ENCODE measurements at regions not wholly inside any gene's neighbourhood (a gene's known extent, or its start where the extent isn't known, plus 50 kb on each side); places are given as distances from the start of the nearest gene placed in this dataset.

GRCh38 chr12:124639122-124639806 is 71.9 kb upstream of the NCOR2 start:
- in situ Hi-C loops (cut with MboI; ENCODE audit: low sequenced_read_pairs), result no loop called here
- peaks cover 2% of the 10 kb centered on the region; the same call in 1 of the 2 replicates for H3K4me1 ChIP-seq

GRCh38 chr12:124637581-124637981 is 70.2 kb upstream of the NCOR2 start:
- no peaks in the 10 kb centered on the region for H3K9me3 ChIP-seq
- no peaks in the 10 kb centered on the region for H3K36me3 ChIP-seq (replicated peaks)
- no peak overlapping the region for H3K4me3 ChIP-seq
- H3K4me1 ChIP-seq, result peaks cover 14% of the 10 kb centered on the region
- H3K27me3 ChIP-seq (ENCODE audit: low read depth), result no peaks in the 10 kb centered on the region
- in situ Hi-C loops (cut with MboI; ENCODE audit: low sequenced_read_pairs), result no loop called here
- DNase-seq (ENCODE audit: low spot score in 2 of 2), result no peak

More at GRCh38 chr12:124639122-124639806, 71.9 kb upstream of the NCOR2 start:
- Histone ChIP-seq H3K27me3 (ENCODE audit: low read depth) (no peaks in the 10 kb centered on the region), H3K4me3 (no peak overlapping the region), H3K9me3 (no peaks in the 10 kb centered on the region), H3K36me3 (replicated peaks) (no peaks in the 10 kb centered on the region)
- DNase-seq (ENCODE audit: low spot score in 2 of 2), result no peak

GRCh38 chr12:124637163-124637562 is 69.8 kb upstream of the NCOR2 start:
- H3K36me3 ChIP-seq (replicated peaks), result no peaks in the 10 kb centered on the region
- H3K4me1 ChIP-seq, result peaks cover 19% of the 10 kb centered on the region
- H3K4me3 ChIP-seq, result no peak overlapping the region
- in situ Hi-C loops (cut with MboI; ENCODE audit: low sequenced_read_pairs), result no loop called here
- no peaks in the 10 kb centered on the region for H3K9me3 ChIP-seq
- no peaks in the 10 kb centered on the region for H3K27me3 ChIP-seq (ENCODE audit: low read depth)
- DNase-seq (ENCODE audit: low spot score in 2 of 2), result no peak

- H3K4me1 ChIP-seq, result peaks cover 24% of the 10 kb centered on the region
- H3K4me3 ChIP-seq, result no peak overlapping the region
- H3K9me3 ChIP-seq, result no peaks in the 10 kb centered on the region
- H3K36me3 ChIP-seq (replicated peaks), result no peaks in the 10 kb centered on the region
- in situ Hi-C loops (cut with MboI; ENCODE audit: low sequenced_read_pairs), result no loop called here
- no peaks in the 10 kb centered on the region for H3K27me3 ChIP-seq (ENCODE audit: low read depth)
- peak in 1 of 2 experiments; percentile 51 for DNase-seq (ENCODE audit: low spot score in 2 of 2)
These were observed 68.9 kb upstream of the NCOR2 start for GRCh38 chr12:124636138-124636978.

GRCh38 chr12:124635316-124635715 is 67.9 kb upstream of the NCOR2 start:
- Histone ChIP-seq H3K9me3 (no peaks in the 10 kb centered on the region), H3K4me3 (no peak overlapping the region), H3K36me3 (replicated peaks) (no peaks in the 10 kb centered on the region), H3K4me1 (peaks cover 29% of the 10 kb centered on the region), H3K27me3 (ENCODE audit: low read depth) (no peaks in the 10 kb centered on the region)
- in situ Hi-C loops (cut with MboI; ENCODE audit: low sequenced_read_pairs), result no loop called here
- DNase-seq (ENCODE audit: low spot score in 2 of 2), result no peak

GRCh38 chr12:124633365-124634362 is 66.3 kb upstream of the NCOR2 start:
- in situ Hi-C loops (cut with MboI; ENCODE audit: low sequenced_read_pairs), result no loop called here
- no peaks in the 10 kb centered on the region for H3K27me3 ChIP-seq (ENCODE audit: low read depth)
- no peak overlapping the region for H3K4me3 ChIP-seq
- DNase-seq (ENCODE audit: low spot score in 2 of 2), result no peak
- no peaks in the 10 kb centered on the region for H3K36me3 ChIP-seq (replicated peaks)
- no peaks in the 10 kb centered on the region for H3K9me3 ChIP-seq
- peaks cover 30% of the 10 kb centered on the region for H3K4me1 ChIP-seq

- no peak overlapping the region for H3K4me3 ChIP-seq
These were observed 65.1 kb upstream of the NCOR2 start for GRCh38 chr12:124632519-124632984.

GRCh38 chr12:124631681-124632256 is 64.4 kb upstream of the NCOR2 start:
- Histone ChIP-seq H3K27me3 (ENCODE audit: low read depth) (no peaks in the 10 kb centered on the region), H3K4me3 (no peak overlapping the region), H3K36me3 (replicated peaks) (no peaks in the 10 kb centered on the region), H3K9me3 (no peaks in the 10 kb centered on the region), H3K4me1 (peaks cover 33% of the 10 kb centered on the region)
- no peak for DNase-seq (ENCODE audit: low spot score in 2 of 2)
- in situ Hi-C loops (cut with MboI; ENCODE audit: low sequenced_read_pairs), result no loop called here

More at GRCh38 chr12:124632519-124632984, 65.1 kb upstream of the NCOR2 start:
- in situ Hi-C loops (cut with MboI; ENCODE audit: low sequenced_read_pairs), result no loop called here
- Histone ChIP-seq H3K4me1 (peaks cover 33% of the 10 kb centered on the region), H3K36me3 (replicated peaks) (no peaks in the 10 kb centered on the region), H3K27me3 (ENCODE audit: low read depth) (no peaks in the 10 kb centered on the region), H3K9me3 (no peaks in the 10 kb centered on the region)
- peak in 1 of 2 experiments; percentile 36 for DNase-seq (ENCODE audit: low spot score in 2 of 2)

- no peak overlapping the region for H3K4me3 ChIP-seq
- peak in 1 of 2 experiments; percentile 65 for DNase-seq (ENCODE audit: low spot score in 2 of 2)
- in situ Hi-C loops (cut with MboI; ENCODE audit: low sequenced_read_pairs), result no loop called here
- peaks cover 32% of the 10 kb centered on the region for H3K4me1 ChIP-seq
- no peaks in the 10 kb centered on the region for H3K27me3 ChIP-seq (ENCODE audit: low read depth)
- H3K36me3 ChIP-seq (replicated peaks), result no peaks in the 10 kb centered on the region
- H3K9me3 ChIP-seq, result no peaks in the 10 kb centered on the region
These were observed 63.4 kb upstream of the NCOR2 start for GRCh38 chr12:124630791-124631313.

- H3K9me3 ChIP-seq, result no peaks in the 10 kb centered on the region
- H3K4me1 ChIP-seq, result peaks cover 32% of the 10 kb centered on the region
- in situ Hi-C loops (cut with MboI; ENCODE audit: low sequenced_read_pairs), result no loop called here
These were observed 62.5 kb upstream of the NCOR2 start for GRCh38 chr12:124629789-124630480.

GRCh38 chr12:124629117-124629516 is 61.7 kb upstream of the NCOR2 start:
- Histone ChIP-seq H3K4me1 (peaks cover 32% of the 10 kb centered on the region), H3K36me3 (replicated peaks) (no peaks in the 10 kb centered on the region), H3K4me3 (no peak overlapping the region), H3K27me3 (ENCODE audit: low read depth) (no peaks in the 10 kb centered on the region), H3K9me3 (no peaks in the 10 kb centered on the region)
- DNase-seq (ENCODE audit: low spot score in 2 of 2), result no peak
- in situ Hi-C loops (cut with MboI; ENCODE audit: low sequenced_read_pairs), result no loop called here

More at GRCh38 chr12:124629789-124630480, 62.5 kb upstream of the NCOR2 start:
- Histone ChIP-seq H3K4me3 (no peak overlapping the region), H3K27me3 (ENCODE audit: low read depth) (no peaks in the 10 kb centered on the region), H3K36me3 (replicated peaks) (no peaks in the 10 kb centered on the region)
- no peak for DNase-seq (ENCODE audit: low spot score in 2 of 2)

- no peaks in the 10 kb centered on the region for H3K36me3 ChIP-seq (replicated peaks)
- no peaks in the 10 kb centered on the region for H3K9me3 ChIP-seq
- DNase-seq (ENCODE audit: low spot score in 2 of 2), result no peak
- H3K4me1 ChIP-seq, result peaks cover 22% of the 10 kb centered on the region
- in situ Hi-C loops (cut with MboI; ENCODE audit: low sequenced_read_pairs), result no loop called here
- no peak overlapping the region for H3K4me3 ChIP-seq
- no peaks in the 10 kb centered on the region for H3K27me3 ChIP-seq (ENCODE audit: low read depth)
These were observed 60.5 kb upstream of the NCOR2 start for GRCh38 chr12:124627956-124628355.
